ENCODE measurements at regions not wholly inside any gene's neighbourhood (a gene's known extent, or its start where the extent isn't known, plus 50 kb on each side); places are given as distances from the start of the nearest gene placed in this dataset.

DNA sequence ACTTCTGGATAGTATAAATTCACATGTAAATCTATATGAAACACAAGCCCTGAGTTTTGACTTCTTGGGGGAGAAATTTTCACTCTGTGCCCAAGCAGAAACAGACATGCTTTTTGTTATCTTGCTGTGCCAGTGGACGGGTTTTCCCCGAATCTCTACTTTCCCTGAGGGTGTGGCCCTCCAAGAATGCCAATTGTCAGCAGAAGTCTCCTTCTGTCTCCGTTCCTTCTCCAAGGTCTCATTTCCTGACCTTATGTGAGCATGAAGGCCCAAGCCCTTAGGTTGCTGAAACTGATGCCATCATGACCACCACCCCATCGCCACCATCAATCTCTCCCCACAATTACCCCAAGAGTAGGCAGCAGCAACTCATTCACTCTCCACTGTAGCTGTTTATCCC, 253.8 kb downstream of the XXYLT1 start:
- TF ChIP-seq EZH2 (IDR thresholded peaks at IDR 0.05; ENCODE audit: borderline replicate concordance, low read depth, low read length, severe bottlenecking), result no peak
- TF ChIP-seq, protein P1, sequence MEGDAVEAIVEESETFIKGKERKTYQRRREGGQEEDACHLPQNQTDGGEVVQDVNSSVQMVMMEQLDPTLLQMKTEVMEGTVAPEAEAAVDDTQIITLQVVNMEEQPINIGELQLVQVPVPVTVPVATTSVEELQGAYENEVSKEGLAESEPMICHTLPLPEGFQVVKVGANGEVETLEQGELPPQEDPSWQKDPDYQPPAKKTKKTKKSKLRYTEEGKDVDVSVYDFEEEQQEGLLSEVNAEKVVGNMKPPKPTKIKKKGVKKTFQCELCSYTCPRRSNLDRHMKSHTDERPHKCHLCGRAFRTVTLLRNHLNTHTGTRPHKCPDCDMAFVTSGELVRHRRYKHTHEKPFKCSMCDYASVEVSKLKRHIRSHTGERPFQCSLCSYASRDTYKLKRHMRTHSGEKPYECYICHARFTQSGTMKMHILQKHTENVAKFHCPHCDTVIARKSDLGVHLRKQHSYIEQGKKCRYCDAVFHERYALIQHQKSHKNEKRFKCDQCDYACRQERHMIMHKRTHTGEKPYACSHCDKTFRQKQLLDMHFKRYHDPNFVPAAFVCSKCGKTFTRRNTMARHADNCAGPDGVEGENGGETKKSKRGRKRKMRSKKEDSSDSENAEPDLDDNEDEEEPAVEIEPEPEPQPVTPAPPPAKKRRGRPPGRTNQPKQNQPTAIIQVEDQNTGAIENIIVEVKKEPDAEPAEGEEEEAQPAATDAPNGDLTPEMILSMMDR (IDR thresholded peaks at IDR 0.05; ENCODE audit: borderline replicate concordance, extremely low read depth, low read length, poor library complexity, severe bottlenecking), result no peak
